GM12892 (cell line): ENCODE measurements at regions not wholly inside any gene's neighbourhood (a gene's known extent, or its start where the extent isn't known, plus 50 kb on each side); places are given as distances from the start of the nearest gene placed in this dataset.

ENCODE experiments used
- DNase-seq: peaks from one replicate; pipeline ENCODE4 v3.0.0; 2011; ENCODE audit not compliant: insufficient read length
- FAIRE-seq: peaks from 2 replicates; lab custom pipeline; 2011; peaks lifted over from hg19 to GRCh38; lab: Jason Lieb, UNC
- POLR2A ChIP-seq: IDR thresholded peaks from 2 replicates; pipeline ENCODE4 v1.6.1; 2011; ENCODE audit warnings: low read depth, low read length, control low read depth
- POLR2AphosphoS5 ChIP-seq: IDR thresholded peaks from 2 replicates; pipeline ENCODE4 v1.6.1; 2011; ENCODE audit warnings: low read depth, low read length, control low read depth
- TAF1 ChIP-seq: IDR thresholded peaks from 2 replicates; pipeline ENCODE4 v1.6.1; 2011; ENCODE audit warnings: low read depth, mild to moderate bottlenecking, control low read depth, low read length, borderline replicate concordance

GRCh38 chr4:136343340-136343739 is 1189.0 kb downstream of the PCDH18 start:
- no peak for TF ChIP-seq POLR2A
- TF ChIP-seq POLR2AphosphoS5: no peak
- TF ChIP-seq TAF1: no peak

DNA sequence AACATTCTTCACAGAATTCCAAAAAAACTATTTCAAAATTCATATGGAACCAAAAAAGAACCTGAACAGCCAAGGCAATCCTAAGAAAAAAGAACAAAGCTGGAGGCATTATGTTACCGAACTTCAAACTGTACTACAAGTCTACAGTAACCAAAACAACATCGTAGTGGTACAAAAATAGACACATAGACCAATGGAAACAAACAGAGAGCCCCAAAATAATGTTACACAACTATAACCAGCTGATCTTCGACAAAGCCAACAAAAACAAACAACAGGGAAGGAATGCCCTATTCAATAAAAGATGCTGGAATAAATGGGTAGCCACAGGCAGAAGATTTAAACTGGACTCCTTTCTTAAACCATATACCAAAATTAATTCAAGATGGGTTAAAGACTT is 1189.6 kb downstream of the PCDH18 start:
- no peak for TF ChIP-seq POLR2A
- TF ChIP-seq TAF1: no peak
- TF ChIP-seq POLR2AphosphoS5: no peak
- no peak for DNase-seq
- no peak for FAIRE-seq

More at GRCh38 chr4:136343340-136343739, 1189.0 kb downstream of the PCDH18 start:
- no peak for DNase-seq
- no peak for FAIRE-seq

DNA sequence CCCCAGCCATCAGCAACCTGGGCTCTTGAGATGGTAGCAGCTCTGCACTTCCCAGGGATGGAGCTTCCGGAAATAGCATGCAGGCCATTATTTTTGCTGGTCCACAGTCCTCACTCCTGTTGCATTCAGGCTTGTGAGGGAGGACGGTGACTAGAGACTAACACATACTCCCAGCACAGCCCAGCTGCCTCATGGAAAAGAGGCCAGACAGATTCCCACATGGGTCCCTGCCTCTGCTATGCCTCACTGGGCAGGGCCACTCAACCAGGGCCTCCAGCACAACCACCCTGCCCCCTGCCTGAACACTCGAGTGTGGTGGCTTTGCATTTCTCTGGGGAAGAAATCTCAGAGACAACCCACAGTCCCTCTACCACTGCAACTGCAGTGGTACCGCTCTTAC is 1195.1 kb downstream of the PCDH18 start:
- FAIRE-seq: no peak
- TF ChIP-seq POLR2AphosphoS5: no peak
- TF ChIP-seq TAF1: no peak
- no peak for DNase-seq

- no peak for FAIRE-seq
- TF ChIP-seq TAF1: no peak
- TF ChIP-seq POLR2AphosphoS5: no peak
- no peak for TF ChIP-seq POLR2A
- no peak for DNase-seq
Observed at GRCh38 chr4:136336479-136336878, 1195.8 kb downstream of the PCDH18 start.

- FAIRE-seq (no peak), DNase-seq (no peak)
- TF ChIP-seq POLR2A: no peak
- no peak for TF ChIP-seq TAF1
- TF ChIP-seq POLR2AphosphoS5: no peak
Observed at GRCh38 chr4:136329042-136329662, 1203.1 kb downstream of the PCDH18 start.

DNA sequence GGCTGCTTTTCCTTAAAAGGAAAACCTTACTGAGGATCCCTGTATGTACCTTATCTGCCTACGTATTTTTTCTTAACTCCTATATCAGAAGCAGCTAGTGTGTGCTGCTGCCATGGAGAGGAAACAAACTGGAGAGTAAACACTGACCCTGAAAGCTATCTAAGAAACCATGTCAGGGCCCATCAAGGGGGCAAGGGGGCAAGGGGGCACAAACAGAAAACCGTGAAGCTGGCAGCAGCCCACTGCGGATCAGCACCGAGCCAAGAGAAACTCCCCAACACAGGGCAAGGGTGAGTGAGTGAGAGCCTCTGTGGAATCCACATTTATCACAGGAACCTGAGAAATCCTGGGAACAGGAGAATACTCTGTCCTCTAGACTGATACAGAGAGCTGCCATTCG is 1204.2 kb downstream of the PCDH18 start:
- no peak for FAIRE-seq
- no peak for DNase-seq
- TF ChIP-seq POLR2AphosphoS5: no peak
- TF ChIP-seq POLR2A: no peak
- no peak for TF ChIP-seq TAF1

DNA sequence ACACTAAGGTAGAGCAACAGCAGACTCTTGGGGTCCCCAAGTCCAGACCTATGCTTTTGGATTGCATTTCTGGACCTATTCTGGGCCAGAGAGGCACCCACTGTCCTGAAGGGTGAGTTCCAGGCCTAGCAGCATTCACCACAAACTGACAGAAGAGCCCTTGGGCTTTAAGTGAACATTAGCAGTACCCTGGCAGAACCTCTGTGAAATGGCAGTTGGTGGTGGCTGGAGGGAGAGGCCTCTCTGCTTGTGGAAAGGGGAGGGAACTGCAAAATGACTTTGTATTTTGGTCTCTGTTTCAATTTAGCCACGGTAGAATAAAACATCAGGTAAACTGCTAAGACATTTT is 1211.9 kb downstream of the PCDH18 start:
- TF ChIP-seq POLR2A (no peak), TAF1 (no peak), POLR2AphosphoS5 (no peak)
- FAIRE-seq (no peak), DNase-seq (no peak)

DNA sequence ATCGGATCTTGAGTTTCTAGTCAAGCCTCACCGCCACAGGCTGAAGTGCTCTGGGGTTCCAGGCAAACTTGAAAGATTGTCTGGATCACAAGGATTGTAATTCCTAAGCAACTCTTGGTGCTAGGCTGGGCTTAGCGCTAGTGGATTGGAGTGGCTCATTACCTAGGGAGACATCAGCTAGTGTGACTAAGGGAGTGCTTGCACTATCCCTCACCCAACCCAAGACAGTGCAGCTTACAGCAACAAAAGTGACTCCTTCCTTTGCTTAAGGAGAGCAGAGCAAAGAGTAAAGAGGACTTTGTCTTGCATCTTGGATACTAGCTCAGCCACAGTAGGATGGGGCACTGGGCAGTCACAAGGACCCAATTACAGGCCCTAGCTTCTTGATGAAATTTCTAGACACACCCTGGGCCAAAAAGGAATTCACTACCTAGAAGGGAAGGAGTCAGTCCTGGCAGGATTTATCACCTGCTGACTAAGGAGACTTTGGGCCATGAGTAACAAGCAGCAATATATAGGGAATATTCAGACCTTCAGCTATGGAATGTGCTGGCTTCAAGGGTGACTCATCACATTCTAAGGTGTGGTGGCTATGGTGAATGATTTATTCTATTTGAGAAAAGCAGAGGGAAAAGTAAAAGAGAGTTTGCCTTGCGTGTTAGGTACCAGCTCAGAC is 1212.4 kb downstream of the PCDH18 start:
- FAIRE-seq (no peak), DNase-seq (no peak)
- no peak for TF ChIP-seq POLR2AphosphoS5
- TF ChIP-seq POLR2A: no peak
- no peak for TF ChIP-seq TAF1

DNA sequence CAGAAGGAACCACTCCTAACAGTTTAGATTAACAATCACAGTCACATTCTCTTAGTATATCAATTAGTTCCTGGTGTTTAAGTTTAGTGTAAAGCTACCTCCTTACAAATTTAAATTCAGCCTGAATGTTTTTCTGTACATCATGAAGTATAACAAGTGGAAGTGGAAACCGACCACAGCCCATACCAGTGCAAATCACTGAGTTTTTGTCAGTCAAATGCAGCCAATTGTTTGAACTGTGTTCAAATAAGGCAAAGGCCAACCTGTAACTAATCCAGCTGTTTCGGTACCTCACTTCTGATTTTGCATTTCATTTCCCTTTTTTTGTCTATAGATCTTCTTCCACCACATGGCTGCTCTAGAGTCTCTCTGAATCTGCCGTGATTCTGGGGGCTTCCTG is 1215.3 kb downstream of the PCDH18 start:
- TF ChIP-seq POLR2AphosphoS5: no peak
- FAIRE-seq: no peak

GRCh38 chr4:136314686-136315085 is 1217.6 kb downstream of the PCDH18 start:
- DNase-seq: no peak
- no peak for FAIRE-seq
- no peak for TF ChIP-seq POLR2A
- no peak for TF ChIP-seq POLR2AphosphoS5
- TF ChIP-seq TAF1: no peak

More for the DNA sequence above, 1215.3 kb downstream of the PCDH18 start:
- DNase-seq: no peak

DNA sequence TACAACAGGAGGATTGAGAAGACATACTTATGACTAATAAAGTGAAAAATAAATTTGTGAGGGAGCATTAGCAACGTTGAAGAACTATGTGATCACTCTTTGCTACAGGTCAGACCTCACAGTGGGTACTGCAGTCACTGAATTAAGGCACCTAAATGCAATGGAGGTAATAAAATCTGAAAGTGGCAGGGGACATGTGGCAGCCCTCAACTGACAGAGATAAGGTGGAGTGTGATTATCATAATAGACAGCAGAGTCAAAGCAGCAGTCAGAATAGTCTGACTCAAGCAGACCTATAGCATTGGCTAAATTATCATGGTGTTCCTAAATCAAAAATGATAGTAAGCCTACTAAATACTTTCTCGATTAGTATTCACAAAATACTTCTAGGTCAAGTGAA is 1220.5 kb downstream of the PCDH18 start:
- DNase-seq (no peak), FAIRE-seq (no peak)
- no peak for TF ChIP-seq TAF1
- no peak for TF ChIP-seq POLR2A

- FAIRE-seq: no peak
Observed at GRCh38 chr4:136307765-136308164, 1224.5 kb downstream of the PCDH18 start.

GRCh38 chr4:136306361-136306760 is 1225.9 kb downstream of the PCDH18 start:
- no peak for DNase-seq
- FAIRE-seq: no peak
- no peak for TF ChIP-seq TAF1
- TF ChIP-seq POLR2A: no peak
- TF ChIP-seq POLR2AphosphoS5: no peak

More at GRCh38 chr4:136307765-136308164, 1224.5 kb downstream of the PCDH18 start:
- DNase-seq: no peak
- no peak for TF ChIP-seq POLR2AphosphoS5
- no peak for TF ChIP-seq POLR2A
- TF ChIP-seq TAF1: no peak
